ENCODE measurements at regions not wholly inside any gene's neighbourhood (a gene's known extent, or its start where the extent isn't known, plus 50 kb on each side); places are given as distances from the start of the nearest gene placed in this dataset.

DNA sequence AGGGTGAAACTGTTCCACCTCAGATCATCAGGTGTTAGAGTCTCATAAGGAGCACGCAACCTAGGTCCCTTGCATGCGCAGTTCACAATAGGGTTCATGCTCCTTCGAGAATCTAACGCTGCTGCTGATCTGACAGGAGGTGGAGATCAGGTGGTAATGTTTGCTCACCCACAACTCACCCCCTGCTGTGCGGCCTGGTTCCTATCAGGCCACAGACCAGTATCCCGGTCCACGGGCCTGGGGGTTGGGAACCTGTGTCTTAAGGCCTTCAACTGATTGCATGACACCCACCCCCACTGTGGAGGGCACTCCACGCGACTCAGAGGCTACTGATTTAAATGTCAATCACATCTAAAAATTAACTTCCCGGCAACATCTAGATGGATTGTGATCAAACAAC lies 411.2 kb upstream of the SULF2 start:
- no peak for ATAC-seq

DNA sequence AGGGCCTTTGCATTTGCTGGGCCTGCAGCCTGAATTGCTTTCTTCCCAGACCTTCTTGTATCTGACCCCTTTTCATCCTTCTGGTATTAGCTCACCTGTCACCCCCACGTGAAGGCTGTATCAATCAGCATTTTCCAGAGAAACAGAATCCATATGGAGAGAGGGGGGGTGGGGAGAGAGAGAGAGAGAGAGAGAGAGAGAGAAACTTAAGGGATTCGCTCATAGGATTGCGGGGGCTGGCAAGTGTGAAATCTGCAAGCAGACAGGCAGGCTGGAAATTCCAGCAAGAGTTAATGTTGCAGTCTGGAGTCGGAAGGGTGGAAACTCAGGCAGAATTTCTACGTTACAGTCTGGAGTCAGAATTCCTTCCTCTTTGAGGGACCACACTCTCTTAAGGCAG lies 410.7 kb upstream of the SULF2 start:
- TF ChIP-seq BACH2 (CRISPR knock-in tag; IDR thresholded peaks at IDR 0.05; ENCODE audit: borderline replicate concordance) (no peak), OSR1 (CRISPR knock-in tag; IDR thresholded peaks at IDR 0.05) (no peak), TSHZ2 (CRISPR knock-in tag; IDR thresholded peaks at IDR 0.05) (no peak), ZC3H10 (CRISPR knock-in tag; IDR thresholded peaks at IDR 0.05) (no peak), TCF4 (CRISPR knock-in tag; IDR thresholded peaks at IDR 0.05; ENCODE audit: borderline replicate concordance) (no peak), ZNF70 (CRISPR knock-in tag; IDR thresholded peaks at IDR 0.05) (no peak), ZFP3 (CRISPR knock-in tag; IDR thresholded peaks at IDR 0.05) (no peak), ISL1 (CRISPR knock-in tag; IDR thresholded peaks at IDR 0.05) (no peak), CSDC2 (CRISPR knock-in tag; IDR thresholded peaks at IDR 0.05) (no peak)
- TF ChIP-seq, protein P1, sequence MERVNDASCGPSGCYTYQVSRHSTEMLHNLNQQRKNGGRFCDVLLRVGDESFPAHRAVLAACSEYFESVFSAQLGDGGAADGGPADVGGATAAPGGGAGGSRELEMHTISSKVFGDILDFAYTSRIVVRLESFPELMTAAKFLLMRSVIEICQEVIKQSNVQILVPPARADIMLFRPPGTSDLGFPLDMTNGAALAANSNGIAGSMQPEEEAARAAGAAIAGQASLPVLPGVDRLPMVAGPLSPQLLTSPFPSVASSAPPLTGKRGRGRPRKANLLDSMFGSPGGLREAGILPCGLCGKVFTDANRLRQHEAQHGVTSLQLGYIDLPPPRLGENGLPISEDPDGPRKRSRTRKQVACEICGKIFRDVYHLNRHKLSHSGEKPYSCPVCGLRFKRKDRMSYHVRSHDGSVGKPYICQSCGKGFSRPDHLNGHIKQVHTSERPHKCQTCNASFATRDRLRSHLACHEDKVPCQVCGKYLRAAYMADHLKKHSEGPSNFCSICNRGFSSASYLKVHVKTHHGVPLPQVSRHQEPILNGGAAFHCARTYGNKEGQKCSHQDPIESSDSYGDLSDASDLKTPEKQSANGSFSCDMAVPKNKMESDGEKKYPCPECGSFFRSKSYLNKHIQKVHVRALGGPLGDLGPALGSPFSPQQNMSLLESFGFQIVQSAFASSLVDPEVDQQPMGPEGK (CRISPR knock-in tag; IDR thresholded peaks at IDR 0.05; ENCODE audit: borderline replicate concordance): no peak
- no peak for ATAC-seq

More for the DNA sequence above, 411.2 kb upstream of the SULF2 start:
- no peak for TF ChIP-seq TSHZ2 (CRISPR knock-in tag; IDR thresholded peaks at IDR 0.05)
- TF ChIP-seq SNAI2 (CRISPR knock-in tag; IDR thresholded peaks at IDR 0.05): no peak
- TF ChIP-seq ZNF70 (CRISPR knock-in tag; IDR thresholded peaks at IDR 0.05): no peak

GRCh38 chr20:48195121-48195870 lies 410.0 kb upstream of the SULF2 start:
- TF ChIP-seq ZC3H10 (CRISPR knock-in tag; IDR thresholded peaks at IDR 0.05): no peak
- ATAC-seq: no peak

DNA sequence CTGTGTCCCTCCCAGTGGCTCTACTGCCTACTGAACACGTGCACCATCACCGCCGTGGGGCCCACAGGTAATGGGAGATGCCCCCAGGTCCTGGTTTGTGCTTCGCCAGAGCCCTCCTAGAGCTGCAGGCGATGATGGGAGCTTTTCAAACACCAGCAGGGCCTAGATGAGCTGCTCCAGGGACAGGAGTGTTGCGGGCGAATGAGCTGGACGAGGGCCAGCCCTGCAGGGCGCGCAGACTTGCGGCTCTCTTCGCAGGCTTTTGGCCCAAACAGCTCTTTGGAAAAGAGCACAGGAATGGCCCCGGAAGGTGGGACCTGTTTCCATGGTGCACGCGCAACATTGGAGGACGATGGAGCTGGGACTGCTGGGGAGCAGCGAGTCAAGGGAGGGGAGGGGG lies 409.3 kb upstream of the SULF2 start:
- ATAC-seq: no peak
- TF ChIP-seq ZFP30 (CRISPR knock-in tag; IDR thresholded peaks at IDR 0.05): no peak
- no peak for TF ChIP-seq RARB (CRISPR knock-in tag; IDR thresholded peaks at IDR 0.05)
- no peak for TF ChIP-seq ESRRG (CRISPR knock-in tag; IDR thresholded peaks at IDR 0.05)
- TF ChIP-seq ARNTL (CRISPR knock-in tag; IDR thresholded peaks at IDR 0.05; ENCODE audit: borderline replicate concordance, low read depth): no peak
- TF ChIP-seq ZC3H10 (CRISPR knock-in tag; IDR thresholded peaks at IDR 0.05): no peak
- no peak for TF ChIP-seq TSHZ2 (CRISPR knock-in tag; IDR thresholded peaks at IDR 0.05)
- TF ChIP-seq, protein P1 (CRISPR knock-in tag; IDR thresholded peaks at IDR 0.05; ENCODE audit: borderline replicate concordance): no peak

All from SK-N-SH treated with all-trans-retinoic acid at 6 μM for 48 hours (cell line).